Memory B cell (primary cell): ENCODE measurements at regions not wholly inside any gene's neighbourhood (a gene's known extent, or its start where the extent isn't known, plus 50 kb on each side); places are given as distances from the start of the nearest gene placed in this dataset.
"Not testable (repeated sequence)": the region's sequence is repeated elsewhere in the genome, so short reads cannot be mapped to it uniquely, and the experiment has no call there.

Source experiments
- ATAC-seq: fragments of 150-1000 bp; cut with Tn5 transposase; 2 replicates; pipeline ENCODE4 v1.10.0; 2021; ENCODE audit warnings: low read depth, mild to moderate bottlenecking, moderate library complexity
- DNase-seq, 2 donors: peaks; one replicate each; pipeline ENCODE4 v3.0.0; 2022; ENCODE audit warnings: low spot score in 2 of 2
- H3K27ac Mint-ChIP-seq: one replicate; pipeline ENCODE4 v1.8.0; 2022; ENCODE audit warnings: mild to moderate bottlenecking, moderate library complexity, mixed read lengths
- H3K27me3 Mint-ChIP-seq: one replicate; pipeline ENCODE4 v1.8.0; 2022; ENCODE audit warnings: mixed read lengths
- H3K36me3 Mint-ChIP-seq: one replicate; pipeline ENCODE4 v1.8.0; 2022; ENCODE audit warnings: mild to moderate bottlenecking, mixed read lengths
- H3K4me1 Mint-ChIP-seq: one replicate; pipeline ENCODE4 v1.8.0; 2022; ENCODE audit warnings: mixed read lengths
- H3K4me3 Mint-ChIP-seq: one replicate; pipeline ENCODE4 v1.8.0; 2022; ENCODE audit warnings: mild to moderate bottlenecking, moderate library complexity, mixed read lengths
- H3K9me3 Mint-ChIP-seq: one replicate; pipeline ENCODE4 v1.8.0; 2022; ENCODE audit warnings: mixed read lengths

- DNase-seq (no peak), ATAC-seq (no peak)
- H3K27ac Mint-ChIP-seq = no peak overlapping the region
- H3K4me3 Mint-ChIP-seq = no peak overlapping the region
- H3K9me3 Mint-ChIP-seq = no peaks in the 10 kb centered on the region
- no peaks in the 10 kb centered on the region for H3K27me3 Mint-ChIP-seq
- no peaks in the 10 kb centered on the region for H3K4me1 Mint-ChIP-seq
- H3K36me3 Mint-ChIP-seq = no peaks in the 10 kb centered on the region
Observed at GRCh38 chrX:76922100-76922499, 494.6 kb downstream of the MAGEE1 start.

DNA sequence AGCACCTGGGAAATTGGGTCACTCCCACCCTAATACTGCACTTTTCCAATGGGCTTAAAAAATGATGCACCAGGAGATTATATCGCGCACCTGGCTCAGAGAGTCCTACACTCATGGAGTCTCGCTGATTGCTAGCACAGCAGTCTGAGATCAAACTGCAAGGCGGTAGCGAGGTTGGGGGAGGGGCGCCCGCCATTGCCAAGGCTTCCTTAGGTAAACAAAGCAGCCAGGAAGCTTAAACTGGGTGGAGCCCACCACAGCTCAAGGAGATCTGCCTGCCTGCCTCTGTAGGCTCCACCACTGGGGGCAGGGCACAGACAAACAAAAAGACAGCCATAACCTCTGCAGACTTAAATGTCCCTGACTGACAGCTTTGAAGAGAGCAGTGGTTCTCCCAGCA, 497.1 kb downstream of the MAGEE1 start:
- not testable (repeated sequence) for ATAC-seq, H3K4me3 Mint-ChIP-seq, H3K36me3 Mint-ChIP-seq, DNase-seq, H3K27ac Mint-ChIP-seq, H3K4me1 Mint-ChIP-seq, H3K27me3 Mint-ChIP-seq, H3K9me3 Mint-ChIP-seq

- no peak for DNase-seq
- Mint-ChIP-seq H3K27ac (no peak overlapping the region), H3K4me3 (no peak overlapping the region), H3K36me3 (no peaks in the 10 kb centered on the region), H3K4me1 (no peaks in the 10 kb centered on the region), H3K27me3 (no peaks in the 10 kb centered on the region), H3K9me3 (peaks cover 1% of the 10 kb centered on the region)
- ATAC-seq = no peak
Observed at GRCh38 chrX:76931518-76931917, 504.0 kb downstream of the MAGEE1 start.

DNA sequence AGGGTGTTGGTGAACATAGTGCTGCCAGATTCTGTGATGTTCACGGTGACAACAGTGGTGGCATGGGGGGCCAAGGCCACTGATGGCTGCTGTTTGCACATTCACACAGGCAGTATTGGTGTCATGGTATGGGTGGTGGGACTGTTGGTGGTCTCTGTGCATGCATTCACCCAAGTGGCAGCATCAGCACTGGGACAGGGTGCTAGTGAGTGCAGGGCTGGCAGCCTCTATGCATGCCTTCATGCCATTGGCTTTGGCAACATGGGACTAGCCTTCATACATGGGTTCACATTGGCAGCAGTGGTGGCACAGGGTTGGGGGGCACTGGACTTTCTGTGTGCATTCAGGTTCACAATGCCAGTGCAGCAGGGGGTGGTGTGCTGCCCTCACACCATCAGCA, 489.7 kb upstream of the FGF16 start:
- Mint-ChIP-seq H3K36me3 (no peaks in the 10 kb centered on the region), H3K9me3 (peaks cover 1% of the 10 kb centered on the region), H3K27ac (no peak overlapping the region), H3K4me1 (no peaks in the 10 kb centered on the region), H3K27me3 (no peaks in the 10 kb centered on the region), H3K4me3 (no peak overlapping the region)
- DNase-seq = no peak
- ATAC-seq = no peak

DNA sequence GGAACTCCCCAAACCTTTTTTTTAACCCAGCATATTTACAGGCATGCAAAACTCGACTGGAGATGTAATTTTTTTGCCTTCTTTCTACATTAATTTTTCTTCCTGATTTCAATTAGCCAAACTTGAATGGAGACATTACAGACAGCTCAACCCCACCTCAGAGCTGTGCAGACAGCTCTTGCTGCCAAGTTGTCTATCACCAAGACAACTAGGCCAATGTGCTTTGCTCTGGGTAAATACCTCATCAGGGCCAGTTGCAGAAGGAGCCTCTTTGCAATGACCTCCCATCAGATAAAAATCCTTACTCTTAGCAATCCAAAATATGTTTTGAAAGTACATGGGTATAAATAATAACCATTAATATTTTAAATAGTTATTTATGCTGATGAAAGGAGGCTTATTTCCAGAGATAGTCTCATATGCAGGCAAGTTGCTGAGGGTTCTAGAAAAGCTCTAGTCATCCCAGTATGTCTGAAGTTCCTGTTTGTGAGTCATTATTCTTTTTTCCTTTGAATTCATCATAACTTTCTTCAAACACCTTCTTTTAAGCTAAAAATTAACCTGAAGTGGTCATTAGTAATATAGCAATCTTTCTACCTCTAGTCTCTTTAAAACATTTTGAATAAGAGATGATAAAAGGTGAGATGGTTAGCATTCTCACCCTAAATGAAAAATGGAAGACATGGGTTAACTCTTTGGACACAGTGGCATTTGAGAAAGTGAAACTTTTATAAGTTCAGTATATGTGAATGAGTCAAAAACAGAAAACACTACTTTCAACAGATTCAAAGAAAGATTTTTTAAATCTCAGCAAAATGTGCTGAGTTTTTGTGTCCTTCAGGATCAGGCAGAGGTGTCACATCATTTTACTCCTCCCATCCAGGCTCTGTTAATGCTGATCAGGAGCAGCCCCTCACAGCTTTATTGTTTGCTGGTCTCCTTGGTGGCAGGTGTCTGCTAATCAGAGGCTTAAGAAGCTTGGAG, 475.5 kb upstream of the FGF16 start:
- Mint-ChIP-seq H3K27ac (no peak overlapping the region), H3K9me3 (no peaks in the 10 kb centered on the region), H3K27me3 (no peaks in the 10 kb centered on the region), H3K4me1 (no peaks in the 10 kb centered on the region), H3K4me3 (no peak overlapping the region), H3K36me3 (no peaks in the 10 kb centered on the region)
- DNase-seq (no peak), ATAC-seq (no peak)

DNA sequence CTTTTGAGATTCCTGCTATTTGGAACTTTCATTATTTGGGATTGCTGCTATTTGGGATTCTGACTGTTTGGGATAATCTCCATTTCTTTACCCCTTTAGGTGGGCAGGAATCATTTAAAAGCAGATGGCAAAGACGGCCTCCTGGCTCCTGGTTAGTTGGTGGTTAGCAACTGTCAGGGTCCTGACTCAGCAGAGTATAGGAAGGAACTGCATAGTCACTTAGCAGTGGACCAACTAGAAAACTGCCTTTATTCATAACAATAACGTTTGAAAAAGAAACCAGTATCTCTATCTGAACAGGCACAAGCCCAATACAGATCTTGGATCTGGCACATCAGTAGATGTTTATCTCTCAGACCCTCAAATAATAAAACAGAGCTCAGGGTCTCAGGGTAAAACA, 469.7 kb upstream of the FGF16 start:
- Mint-ChIP-seq H3K27ac (no peak overlapping the region), H3K4me1 (no peaks in the 10 kb centered on the region), H3K27me3 (no peaks in the 10 kb centered on the region), H3K9me3 (peaks cover 2% of the 10 kb centered on the region), H3K36me3 (no peaks in the 10 kb centered on the region), H3K4me3 (no peak overlapping the region)
- DNase-seq = no peak
- no peak for ATAC-seq

GRCh38 chrX:76987381-76987780, 459.8 kb upstream of the FGF16 start:
- Mint-ChIP-seq H3K36me3 (no peaks in the 10 kb centered on the region), H3K27ac (no peak overlapping the region), H3K9me3 (peaks cover 6% of the 10 kb centered on the region), H3K4me1 (no peaks in the 10 kb centered on the region), H3K27me3 (no peaks in the 10 kb centered on the region), H3K4me3 (no peak overlapping the region)
- DNase-seq (no peak), ATAC-seq (no peak)

GRCh38 chrX:76996641-76997040, 450.5 kb upstream of the FGF16 start:
- H3K27ac Mint-ChIP-seq = no peak overlapping the region

DNA sequence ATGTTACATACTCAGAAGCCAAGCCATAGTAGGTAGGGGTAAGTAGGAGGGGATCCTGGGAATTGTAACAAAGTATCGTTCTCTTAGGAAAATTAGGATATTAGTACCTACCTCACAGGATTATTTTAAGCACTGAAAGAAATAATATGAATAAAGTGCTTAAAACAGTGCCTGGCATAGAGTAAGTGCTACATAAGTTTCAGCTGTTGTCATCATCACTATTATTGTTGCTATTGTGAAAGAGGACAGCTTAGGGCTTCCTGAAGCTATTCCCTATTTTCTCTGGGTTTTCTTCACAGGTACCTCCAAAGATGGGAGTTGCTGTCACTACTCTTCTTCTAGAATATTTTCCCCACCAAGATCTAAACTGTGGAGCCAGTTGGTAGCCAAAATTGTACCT, 443.7 kb upstream of the FGF16 start:
- DNase-seq = no peak
- Mint-ChIP-seq H3K27me3 (no peaks in the 10 kb centered on the region), H3K4me1 (no peaks in the 10 kb centered on the region), H3K27ac (no peak overlapping the region), H3K9me3 (no peaks in the 10 kb centered on the region), H3K36me3 (no peaks in the 10 kb centered on the region), H3K4me3 (no peak overlapping the region)
- ATAC-seq = no peak

More at GRCh38 chrX:76996641-76997040, 450.5 kb upstream of the FGF16 start:
- DNase-seq = no peak
- no peaks in the 10 kb centered on the region for H3K36me3 Mint-ChIP-seq
- peaks cover 5% of the 10 kb centered on the region for H3K9me3 Mint-ChIP-seq
- no peaks in the 10 kb centered on the region for H3K4me1 Mint-ChIP-seq
- H3K27me3 Mint-ChIP-seq = no peaks in the 10 kb centered on the region
- ATAC-seq = no peak
- H3K4me3 Mint-ChIP-seq = no peak overlapping the region

- no peaks in the 10 kb centered on the region for H3K27me3 Mint-ChIP-seq
- no peak for ATAC-seq
- H3K4me3 Mint-ChIP-seq = no peak overlapping the region
- H3K4me1 Mint-ChIP-seq = no peaks in the 10 kb centered on the region
- H3K36me3 Mint-ChIP-seq = no peaks in the 10 kb centered on the region
- H3K9me3 Mint-ChIP-seq = no peaks in the 10 kb centered on the region
- H3K27ac Mint-ChIP-seq = no peak overlapping the region
- DNase-seq = no peak
Observed at GRCh38 chrX:77003956-77004355, 443.2 kb upstream of the FGF16 start.

DNA sequence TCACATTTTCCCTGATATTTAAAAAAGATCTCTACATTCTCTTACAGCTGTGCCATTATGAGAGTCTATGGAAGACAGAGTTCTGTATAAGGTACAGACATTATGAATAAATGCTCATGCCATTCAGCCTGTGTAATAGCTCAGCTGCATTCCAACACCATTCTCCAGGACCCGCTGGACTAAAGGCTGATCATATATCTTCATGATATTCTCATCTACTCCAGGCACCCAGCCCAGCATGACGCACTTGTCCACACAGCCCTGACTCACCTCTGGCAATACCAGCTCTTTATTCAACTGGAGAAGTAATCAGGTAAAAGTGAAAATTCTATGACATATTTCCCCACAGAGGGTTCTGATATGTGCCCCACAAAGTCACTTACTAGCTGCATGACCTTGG, 437.5 kb upstream of the FGF16 start:
- Mint-ChIP-seq H3K36me3 (no peaks in the 10 kb centered on the region), H3K27me3 (no peaks in the 10 kb centered on the region), H3K27ac (no peak overlapping the region), H3K9me3 (no peaks in the 10 kb centered on the region), H3K4me3 (no peak overlapping the region), H3K4me1 (no peaks in the 10 kb centered on the region)
- ATAC-seq (no peak), DNase-seq (no peak)

GRCh38 chrX:77014377-77015372, 432.5 kb upstream of the FGF16 start:
- no peaks in the 10 kb centered on the region for H3K27me3 Mint-ChIP-seq
- ATAC-seq (no peak), DNase-seq (no peak)
- no peak overlapping the region for H3K27ac Mint-ChIP-seq
- H3K9me3 Mint-ChIP-seq = no peaks in the 10 kb centered on the region
- no peak overlapping the region for H3K4me3 Mint-ChIP-seq
- no peaks in the 10 kb centered on the region for H3K4me1 Mint-ChIP-seq
- no peaks in the 10 kb centered on the region for H3K36me3 Mint-ChIP-seq

DNA sequence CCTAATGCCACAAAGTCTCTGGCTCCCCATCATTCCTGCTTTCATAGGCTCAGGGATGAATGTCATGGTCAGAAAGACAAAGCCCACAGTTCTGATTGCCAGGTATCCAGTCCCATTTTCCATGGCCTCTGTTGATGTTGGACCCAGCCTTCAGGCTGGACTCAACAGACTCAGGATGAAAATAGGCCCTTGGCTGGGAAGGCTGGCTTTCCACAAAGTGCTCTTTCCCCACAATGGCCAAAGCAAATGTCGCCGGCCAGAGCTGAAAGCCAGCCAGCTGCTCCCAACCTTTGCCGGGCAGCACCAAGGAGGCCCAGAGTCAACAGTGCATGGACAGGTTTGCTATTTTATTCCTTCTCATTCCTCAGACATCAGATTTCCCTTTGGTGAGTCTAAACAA, 430.1 kb upstream of the FGF16 start:
- no peaks in the 10 kb centered on the region for H3K27me3 Mint-ChIP-seq
- DNase-seq (no peak), ATAC-seq (no peak)
- no peaks in the 10 kb centered on the region for H3K9me3 Mint-ChIP-seq
- H3K36me3 Mint-ChIP-seq = no peaks in the 10 kb centered on the region
- no peak overlapping the region for H3K4me3 Mint-ChIP-seq
- no peak overlapping the region for H3K27ac Mint-ChIP-seq
- H3K4me1 Mint-ChIP-seq = no peaks in the 10 kb centered on the region

- not testable (repeated sequence) for ATAC-seq, H3K4me3 Mint-ChIP-seq, H3K9me3 Mint-ChIP-seq, H3K27ac Mint-ChIP-seq, H3K27me3 Mint-ChIP-seq, H3K36me3 Mint-ChIP-seq, DNase-seq, H3K4me1 Mint-ChIP-seq
Observed at GRCh38 chrX:77046180-77046810, 400.9 kb upstream of the FGF16 start.
